GM19463 (cell line): ENCODE measurements at regions not wholly inside any gene's neighbourhood (a gene's known extent, or its start where the extent isn't known, plus 50 kb on each side); places are given as distances from the start of the nearest gene placed in this dataset.
"Not testable (repeated sequence)": the region's sequence is repeated elsewhere in the genome, so short reads cannot be mapped to it uniquely, and the experiment has no call there.

Experiments
- ATAC-seq: cut with Tn5 transposase; IDR thresholded peaks from one replicate; pipeline ENCODE4 v1.9.1; 2021; ENCODE audit warnings: mild to moderate bottlenecking, moderate library complexity; ENCODE audit not compliant: unreplicated experiment

DNA sequence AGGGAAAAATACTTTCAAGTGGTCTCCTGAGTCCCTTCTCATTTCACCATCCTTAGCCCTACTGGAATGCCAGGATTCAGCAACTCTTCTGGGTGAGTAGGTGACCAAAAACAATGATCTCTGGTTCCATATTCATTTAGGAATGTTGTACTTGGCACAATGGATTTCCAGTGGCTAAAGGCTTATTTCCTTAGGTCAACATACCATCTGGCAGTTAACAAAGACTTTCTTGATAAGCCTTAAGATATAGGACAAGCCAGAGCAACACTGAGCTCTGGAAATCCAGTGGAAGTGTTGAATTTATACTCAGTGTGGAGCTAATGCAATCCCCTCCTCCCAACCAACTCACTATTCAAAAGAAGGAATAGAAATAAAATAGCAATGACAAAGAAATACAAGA, 139.4 kb upstream of the EMCN start:
- ATAC-seq = no peak

DNA sequence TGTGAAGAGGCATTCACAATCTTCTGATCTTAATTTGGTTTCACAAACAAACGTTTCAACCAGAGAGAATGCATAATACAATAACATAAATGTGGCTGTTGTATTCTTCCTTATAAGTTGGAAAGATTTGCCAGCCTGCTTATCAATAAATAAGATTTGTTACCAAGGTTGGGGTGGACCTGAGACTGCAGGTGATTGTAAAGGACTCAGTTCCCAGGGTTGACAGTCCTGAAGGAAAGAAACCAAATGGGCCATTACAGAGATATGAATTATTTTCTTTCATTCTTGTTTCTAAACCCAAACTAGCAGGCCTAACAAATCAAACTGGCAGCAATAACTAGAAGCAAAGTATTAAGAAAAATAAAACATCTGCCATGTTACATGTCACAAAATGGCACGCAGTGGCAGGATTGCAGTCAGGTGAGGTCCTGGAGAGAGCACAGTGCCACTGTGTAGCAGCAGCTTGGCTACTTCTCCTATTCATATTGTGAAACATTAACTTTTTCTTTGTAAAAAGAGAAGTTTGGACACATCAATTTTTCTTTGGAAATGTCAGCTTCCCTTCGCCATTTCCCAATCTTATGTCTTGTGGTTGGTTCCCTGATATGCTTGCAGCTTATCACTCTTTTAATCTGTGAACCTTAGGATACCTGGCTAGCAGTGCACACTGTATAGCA, 133.8 kb upstream of the EMCN start:
- ATAC-seq = no peak

GRCh38 chr4:100649417-100649816, 131.6 kb upstream of the EMCN start:
- no peak for ATAC-seq

DNA sequence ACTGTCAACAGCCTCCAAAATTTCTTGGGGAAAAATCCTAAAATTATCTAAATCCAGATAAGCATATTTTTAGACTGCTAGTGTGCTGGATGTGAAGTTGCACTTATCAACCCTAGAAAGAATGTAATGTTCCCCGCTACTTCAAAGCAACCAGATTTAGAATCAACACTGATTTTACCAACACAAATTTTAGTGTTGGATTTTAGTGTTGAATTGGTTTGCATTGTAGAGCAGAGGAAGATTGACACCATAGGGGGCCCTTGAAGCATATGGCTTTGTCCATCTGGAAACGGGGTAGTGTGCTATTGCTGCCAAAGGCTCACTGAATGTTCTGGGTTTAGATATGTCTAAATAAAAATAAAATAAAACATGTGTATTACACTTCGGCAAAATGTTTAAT, 126.3 kb upstream of the EMCN start:
- ATAC-seq = no peak

GRCh38 chr4:100641336-100641735, 123.5 kb upstream of the EMCN start:
- no peak for ATAC-seq

- no peak for ATAC-seq
These were observed 118.1 kb upstream of the EMCN start for GRCh38 chr4:100635899-100636298.

- no peak for ATAC-seq
These were observed 115.4 kb upstream of the EMCN start for GRCh38 chr4:100633269-100633668.

GRCh38 chr4:100632163-100632562, 114.3 kb upstream of the EMCN start:
- ATAC-seq = no peak

DNA sequence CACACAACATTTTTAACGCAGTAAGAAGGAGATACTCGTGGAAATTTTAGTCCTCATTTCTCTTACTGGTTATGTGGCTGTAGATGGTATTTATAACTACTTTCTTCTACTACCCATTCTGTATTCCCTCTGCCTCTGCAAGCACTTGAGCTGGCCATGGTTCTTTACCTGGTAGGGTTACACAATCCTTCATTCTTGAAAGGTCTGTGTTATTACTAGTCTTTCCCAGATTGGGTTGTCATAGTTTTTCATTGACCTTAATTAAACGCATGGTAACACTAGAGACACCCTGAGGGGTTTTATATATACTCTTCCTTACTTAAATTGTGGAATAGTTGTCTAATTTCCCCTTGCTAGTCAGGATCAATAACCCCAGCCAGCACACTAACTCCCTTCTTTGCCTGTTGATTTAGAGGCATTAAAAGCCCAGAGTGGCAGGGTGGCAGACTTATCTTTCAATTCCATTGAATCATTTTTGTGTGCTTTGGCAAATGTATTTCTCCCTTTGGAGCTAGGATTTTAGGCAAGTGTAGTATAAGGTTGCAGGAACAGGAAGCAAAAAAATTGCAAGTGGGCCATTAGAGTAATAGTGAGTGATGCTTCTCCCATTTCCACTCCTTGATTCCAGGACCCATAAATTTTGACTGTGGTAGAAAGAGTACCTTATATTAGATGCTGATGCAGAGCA, 113.6 kb upstream of the EMCN start:
- ATAC-seq = no peak

- no peak for ATAC-seq
These were observed 112.5 kb upstream of the EMCN start for GRCh38 chr4:100630341-100630740.

DNA sequence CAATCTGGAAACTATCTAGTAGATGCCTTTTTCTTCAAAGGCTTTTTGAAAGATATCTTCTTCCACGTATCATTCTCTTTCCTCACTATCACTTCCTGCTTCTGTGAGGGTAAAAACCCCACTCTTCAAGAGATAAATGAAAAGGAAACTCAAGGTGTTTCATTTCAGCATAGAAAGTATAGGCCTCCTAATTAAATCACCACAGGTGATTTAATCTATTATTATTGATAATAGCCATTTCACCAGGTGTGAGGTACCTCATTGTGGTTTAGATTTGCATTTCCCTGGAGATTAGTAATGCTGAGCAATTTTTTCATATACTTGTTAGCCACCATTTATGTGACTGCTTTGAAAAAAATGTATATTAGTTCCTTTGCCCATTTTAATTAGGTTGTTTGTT, 92.0 kb upstream of the EMCN start:
- ATAC-seq = no peak

GRCh38 chr4:100608651-100609050, 90.8 kb upstream of the EMCN start:
- ATAC-seq = not testable (repeated sequence)

DNA sequence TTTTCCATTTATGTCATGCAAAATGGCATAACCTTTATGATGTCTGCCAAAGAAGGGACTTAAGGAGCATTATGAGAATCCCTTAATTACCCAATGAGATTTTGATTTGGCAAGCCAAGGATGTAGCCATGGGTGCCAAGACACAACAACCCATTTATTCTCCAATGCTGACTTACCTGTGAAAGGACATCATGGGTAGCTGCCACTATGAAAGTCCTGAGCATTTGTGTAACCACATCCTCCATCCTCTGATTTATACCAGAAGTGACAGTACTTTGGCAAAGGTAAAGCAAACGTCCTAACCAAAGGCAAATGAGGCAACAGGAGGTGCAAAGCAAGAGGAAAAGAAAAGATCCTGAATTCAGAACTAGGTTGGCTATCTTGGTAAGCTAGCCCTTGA, 87.3 kb upstream of the EMCN start:
- no peak for ATAC-seq

- ATAC-seq = no peak
These were observed 76.1 kb upstream of the EMCN start for GRCh38 chr4:100593935-100594334.

- no peak for ATAC-seq
These were observed 73.5 kb upstream of the EMCN start for GRCh38 chr4:100591161-100591876.

GRCh38 chr4:100590325-100590724, 72.5 kb upstream of the EMCN start:
- no peak for ATAC-seq

- no peak for ATAC-seq
These were observed 70.3 kb upstream of the EMCN start for GRCh38 chr4:100588076-100588475.

GRCh38 chr4:100582146-100582545, 64.3 kb upstream of the EMCN start:
- no peak for ATAC-seq

DNA sequence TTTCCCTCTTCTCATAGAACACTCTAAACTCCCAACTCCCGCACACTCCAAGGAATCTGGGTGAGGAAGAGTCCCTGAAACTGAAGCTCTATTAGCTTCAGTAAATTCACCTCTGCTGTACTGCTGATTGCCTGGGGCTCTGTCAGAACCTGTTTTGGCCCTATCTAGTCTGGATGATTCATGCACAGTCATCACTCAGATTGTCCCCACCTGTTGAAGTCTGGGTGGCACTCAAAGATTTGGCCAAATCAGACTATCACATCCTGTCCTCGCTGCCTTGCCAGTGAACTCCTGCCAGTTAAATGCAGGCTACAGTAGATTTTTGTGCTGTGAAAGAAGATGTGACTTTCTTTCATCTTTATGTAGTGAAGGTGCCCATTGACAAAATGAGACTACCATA, 63.5 kb upstream of the EMCN start:
- ATAC-seq = no peak

DNA sequence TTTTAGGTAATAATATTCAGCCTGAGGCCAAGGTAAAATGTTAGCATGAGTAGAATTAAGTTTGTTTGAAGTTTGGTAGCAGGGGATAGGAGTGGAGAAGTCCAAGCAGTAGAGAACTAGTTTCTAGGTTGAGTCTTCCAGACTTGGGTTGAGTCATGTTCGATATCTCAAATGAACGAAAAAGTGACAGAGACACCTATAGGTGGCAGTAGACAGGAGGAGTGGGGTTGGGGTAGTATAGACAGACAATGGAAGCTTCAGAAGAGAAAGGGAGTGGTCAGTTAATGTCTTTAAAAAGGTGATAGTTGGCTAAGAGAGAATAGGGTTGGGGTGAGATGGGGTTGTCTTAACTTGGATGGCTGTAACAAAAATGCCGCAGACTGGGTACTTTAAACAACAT, 58.7 kb upstream of the EMCN start:
- no peak for ATAC-seq

DNA sequence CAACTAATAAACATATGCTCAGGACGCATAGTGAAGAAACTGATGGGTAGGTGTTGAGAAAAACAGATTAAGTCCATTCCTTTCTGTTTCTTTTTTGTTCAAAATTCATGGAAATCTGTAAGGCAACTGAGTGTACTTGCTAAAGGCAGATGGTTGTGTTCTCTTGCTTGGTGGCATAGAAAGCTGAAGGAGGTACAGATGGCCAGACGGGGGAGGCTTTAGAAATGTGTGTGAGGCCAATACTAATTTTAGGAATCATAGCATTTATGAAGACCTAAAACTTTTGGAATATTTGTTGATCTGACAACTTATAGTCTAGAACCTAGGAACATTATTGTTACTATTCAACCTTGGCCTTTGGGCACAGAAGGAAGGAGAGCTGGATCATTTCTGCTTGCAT, 56.8 kb upstream of the EMCN start:
- ATAC-seq = no peak

DNA sequence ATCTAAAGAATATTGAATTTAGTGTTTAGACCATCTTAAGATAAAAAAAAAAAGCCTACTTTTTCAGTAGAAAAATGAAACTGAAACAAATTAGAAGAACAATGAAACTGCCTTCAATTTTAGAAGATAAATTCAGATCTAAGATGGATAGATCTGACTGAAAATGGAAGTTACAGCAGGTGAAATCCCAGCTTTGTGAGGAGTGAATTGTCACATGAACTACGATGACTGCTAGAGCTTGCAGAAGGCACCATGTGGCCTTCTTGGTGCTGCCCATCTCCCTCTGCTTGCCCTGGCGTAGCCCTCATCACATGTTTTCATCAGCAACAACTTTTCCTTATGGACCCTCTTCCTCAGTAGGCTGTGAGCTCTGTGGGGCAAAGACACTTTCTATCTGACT, 51.4 kb upstream of the EMCN start:
- ATAC-seq = peak; percentile 63
